ENCODE measurements at regions not wholly inside any gene's neighbourhood (a gene's known extent, or its start where the extent isn't known, plus 50 kb on each side); places are given as distances from the start of the nearest gene placed in this dataset.

DNA sequence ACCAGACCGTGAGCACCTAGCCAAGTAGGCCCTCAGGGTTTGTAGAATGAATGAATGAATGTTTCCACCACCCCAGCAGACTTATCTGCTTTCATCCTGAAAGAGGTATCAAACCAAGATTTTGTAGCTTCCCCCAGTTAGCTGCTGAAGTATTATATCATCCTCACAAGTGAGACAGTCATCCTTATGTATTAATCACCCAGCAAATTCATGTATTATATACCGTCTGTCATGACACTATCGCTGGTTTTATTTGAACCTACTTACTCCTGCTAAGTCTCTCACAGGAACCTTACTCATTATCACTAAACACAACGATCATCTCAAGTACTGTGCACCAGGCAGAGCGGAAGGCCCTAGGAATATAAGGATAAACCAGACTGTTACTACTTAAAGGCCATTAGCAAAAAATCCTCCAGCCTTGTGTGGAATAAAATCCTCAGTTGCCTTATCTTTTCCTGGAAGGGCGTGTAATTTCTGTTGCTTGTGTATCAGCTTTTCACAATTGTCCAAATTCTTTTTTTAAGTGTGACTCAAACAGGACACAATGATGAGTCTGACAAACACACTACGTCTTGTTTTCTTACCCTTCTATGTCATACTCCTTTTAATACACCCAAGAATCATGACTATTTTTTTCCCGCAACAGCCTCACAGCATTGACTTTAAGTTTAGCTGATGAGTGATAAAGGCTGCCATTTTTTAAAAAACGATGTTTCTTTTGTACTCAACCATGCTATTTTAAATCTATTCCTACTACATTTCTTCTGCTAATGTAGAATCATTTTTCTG is 176.1 kb upstream of the KLF14 start:
- TF ChIP-seq, protein P1, sequence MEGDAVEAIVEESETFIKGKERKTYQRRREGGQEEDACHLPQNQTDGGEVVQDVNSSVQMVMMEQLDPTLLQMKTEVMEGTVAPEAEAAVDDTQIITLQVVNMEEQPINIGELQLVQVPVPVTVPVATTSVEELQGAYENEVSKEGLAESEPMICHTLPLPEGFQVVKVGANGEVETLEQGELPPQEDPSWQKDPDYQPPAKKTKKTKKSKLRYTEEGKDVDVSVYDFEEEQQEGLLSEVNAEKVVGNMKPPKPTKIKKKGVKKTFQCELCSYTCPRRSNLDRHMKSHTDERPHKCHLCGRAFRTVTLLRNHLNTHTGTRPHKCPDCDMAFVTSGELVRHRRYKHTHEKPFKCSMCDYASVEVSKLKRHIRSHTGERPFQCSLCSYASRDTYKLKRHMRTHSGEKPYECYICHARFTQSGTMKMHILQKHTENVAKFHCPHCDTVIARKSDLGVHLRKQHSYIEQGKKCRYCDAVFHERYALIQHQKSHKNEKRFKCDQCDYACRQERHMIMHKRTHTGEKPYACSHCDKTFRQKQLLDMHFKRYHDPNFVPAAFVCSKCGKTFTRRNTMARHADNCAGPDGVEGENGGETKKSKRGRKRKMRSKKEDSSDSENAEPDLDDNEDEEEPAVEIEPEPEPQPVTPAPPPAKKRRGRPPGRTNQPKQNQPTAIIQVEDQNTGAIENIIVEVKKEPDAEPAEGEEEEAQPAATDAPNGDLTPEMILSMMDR (IDR thresholded peaks at IDR 0.05), result no peak
- TF ChIP-seq POLR2A (IDR thresholded peaks at IDR 0.05) (no peak), POLR2AphosphoS5 (IDR thresholded peaks at IDR 0.05) (no peak)
